Nephron progenitor cell (in vitro differentiated cells): ENCODE measurements at regions not wholly inside any gene's neighbourhood (a gene's known extent, or its start where the extent isn't known, plus 50 kb on each side); places are given as distances from the start of the nearest gene placed in this dataset.

Source experiments
- DNase-seq: peaks from one replicate; pipeline ENCODE4 v3.0.0; 2021
- H3K27ac Mint-ChIP-seq: 2 replicates; pipeline ENCODE4 v1.8.0; 2021; ENCODE audit warnings: mild to moderate bottlenecking, moderate library complexity, mixed read lengths
- H3K27me3 Mint-ChIP-seq: 2 replicates; pipeline ENCODE4 v1.8.0; 2021; ENCODE audit warnings: mild to moderate bottlenecking, low read depth, mixed read lengths; ENCODE audit not compliant: poor library complexity
- H3K36me3 Mint-ChIP-seq: 2 replicates; pipeline ENCODE4 v1.8.0; 2021; ENCODE audit warnings: low read depth, mixed read lengths
- H3K4me1 Mint-ChIP-seq: 2 replicates; pipeline ENCODE4 v1.8.0; 2021; ENCODE audit warnings: mixed read lengths
- H3K4me3 Mint-ChIP-seq: 2 replicates; pipeline ENCODE4 v1.8.0; 2021; ENCODE audit warnings: mild to moderate bottlenecking, moderate library complexity, mixed read lengths
- H3K9me3 Mint-ChIP-seq: 2 replicates; pipeline ENCODE4 v1.8.0; 2021; ENCODE audit warnings: mild to moderate bottlenecking, moderate library complexity, mixed read lengths
- CTCF ChIP-seq: fragments of 200-600 bp; sonication (generic); IDR thresholded peaks from 2 replicates; pipeline ENCODE4 v1.5.0; 2021; ENCODE audit warnings: antibody characterized with exemption

- no peak for TF ChIP-seq CTCF
- Mint-ChIP-seq H3K27me3 (peaks cover 7% of the 10 kb centered on the region), H3K4me1 (peaks cover 11% of the 10 kb centered on the region), H3K9me3 (no peaks in the 10 kb centered on the region), H3K27ac (no peak overlapping the region), H3K4me3 (no peak overlapping the region), H3K36me3 (no peaks in the 10 kb centered on the region)
- no peak for DNase-seq
Measured at GRCh38 chr20:20803011-20803410, 90.6 kb upstream of the RALGAPA2 start.

GRCh38 chr20:20802328-20802727 is 89.9 kb upstream of the RALGAPA2 start:
- no peak for DNase-seq
- no peak for TF ChIP-seq CTCF
- Mint-ChIP-seq H3K27ac (no peak overlapping the region), H3K4me3 (no peak overlapping the region), H3K27me3 (peaks cover 7% of the 10 kb centered on the region), H3K4me1 (peaks cover 17% of the 10 kb centered on the region), H3K36me3 (no peaks in the 10 kb centered on the region), H3K9me3 (no peaks in the 10 kb centered on the region)

GRCh38 chr20:20799716-20800312 is 87.4 kb upstream of the RALGAPA2 start:
- TF ChIP-seq CTCF = no peak
- Mint-ChIP-seq H3K36me3 (no peaks in the 10 kb centered on the region), H3K4me3 (no peak overlapping the region), H3K27me3 (peaks cover 12% of the 10 kb centered on the region), H3K27ac (no peak overlapping the region), H3K9me3 (no peaks in the 10 kb centered on the region), H3K4me1 (peaks cover 20% of the 10 kb centered on the region)
- DNase-seq = no peak

- Mint-ChIP-seq H3K4me1 (peaks cover 16% of the 10 kb centered on the region), H3K27ac (no peak overlapping the region), H3K36me3 (no peaks in the 10 kb centered on the region), H3K9me3 (no peaks in the 10 kb centered on the region), H3K4me3 (no peak overlapping the region), H3K27me3 (peaks cover 11% of the 10 kb centered on the region)
- DNase-seq = no peak
- TF ChIP-seq CTCF = no peak
Measured at GRCh38 chr20:20797521-20798310, 85.3 kb upstream of the RALGAPA2 start.

GRCh38 chr20:20796766-20797440 is 84.5 kb upstream of the RALGAPA2 start:
- Mint-ChIP-seq H3K4me3 (no peak overlapping the region), H3K9me3 (no peaks in the 10 kb centered on the region), H3K4me1 (peaks cover 19% of the 10 kb centered on the region), H3K36me3 (no peaks in the 10 kb centered on the region), H3K27ac (peak overlapping the region; percentile 84), H3K27me3 (peaks cover 15% of the 10 kb centered on the region)
- no peak for TF ChIP-seq CTCF
- no peak for DNase-seq
